SU-DHL-6 (cell line): ENCODE measurements at regions not wholly inside any gene's neighbourhood (a gene's known extent, or its start where the extent isn't known, plus 50 kb on each side); places are given as distances from the start of the nearest gene placed in this dataset.

ENCODE experiments used
- H2AFZ ChIP-seq: fragments of 200-600 bp; sonication (generic); 2 replicates; pipeline ENCODE4 v1.6.1; 2014; ENCODE audit warnings: low read depth, mild to moderate bottlenecking, moderate library complexity, mixed read lengths, antibody characterized with exemption, low read length; ENCODE audit not compliant: severe bottlenecking
- H3F3A ChIP-seq: fragments of 200-600 bp; shearing (Covaris generic); 2 replicates; pipeline ENCODE4 v1.6.0; 2016; ENCODE audit warnings: antibody characterized with exemption, mild to moderate bottlenecking; ENCODE audit not compliant: insufficient read depth
- H3K27ac ChIP-seq: fragments of 200-600 bp; sonication (generic); 2 replicates; pipeline ENCODE4 v1.5.1; 2016; ENCODE audit warnings: low read depth, mild to moderate bottlenecking, low read length, moderate library complexity, mixed read lengths
- H3K27me3 ChIP-seq: fragments of 200-600 bp; sonication (generic), shearing (Covaris generic); 2 replicates; pipeline ENCODE4 v1.6.0; 2014; ENCODE audit warnings: mild to moderate bottlenecking, low read length
- H3K36me3 ChIP-seq: fragments of 200-600 bp; sonication (generic); 2 replicates; pipeline ENCODE4 v1.6.1; 2014; ENCODE audit warnings: mild to moderate bottlenecking, low read length, mixed read lengths
- H3K4me2 ChIP-seq: fragments of 300-600, 200-600 bp; shearing (Covaris generic), sonication (generic); 2 replicates; pipeline ENCODE4 v1.6.0; 2014; ENCODE audit warnings: low read length, low read depth, mild to moderate bottlenecking; ENCODE audit not compliant: poor library complexity, severe bottlenecking
- H3K4me3 ChIP-seq: fragments of 200-600 bp; sonication (generic); 2 replicates; pipeline ENCODE4 v1.5.1; 2014; ENCODE audit warnings: antibody characterized with exemption, low read length, mild to moderate bottlenecking, mixed read lengths; ENCODE audit not compliant: insufficient read depth, poor library complexity, severe bottlenecking
- H3K79me2 ChIP-seq: fragments of 200-600 bp; sonication (generic); 2 replicates; pipeline ENCODE4 v1.6.1; 2014; ENCODE audit warnings: mild to moderate bottlenecking, low read length, moderate library complexity; ENCODE audit not compliant: insufficient read depth
- H3K9ac ChIP-seq: fragments of 200-600 bp; sonication (generic); 2 replicates; pipeline ENCODE4 v1.7.0; 2014; ENCODE audit warnings: mild to moderate bottlenecking, low read length
- H3K9me2 ChIP-seq: fragments of 200-600 bp; sonication (generic); replicated peaks from 2 replicates; pipeline ENCODE4 v1.6.1; 2014; ENCODE audit warnings: low read length; ENCODE audit not compliant: insufficient read depth
- H3K9me3 ChIP-seq: fragments of 200-600 bp; sonication (generic); 2 replicates; pipeline ENCODE4 v1.6.1; 2014; ENCODE audit warnings: low read length, mixed read lengths; ENCODE audit not compliant: insufficient read depth
- H4K20me1 ChIP-seq: fragments of 200-600 bp; sonication (generic); 2 replicates; pipeline ENCODE4 v1.6.1; 2014; ENCODE audit warnings: low read depth, mild to moderate bottlenecking, antibody characterized with exemption, low read length, moderate library complexity, mixed read lengths
- CTCF ChIP-seq: fragments of 200-600 bp; sonication (generic); IDR thresholded peaks from one replicate; pipeline ENCODE4 v1.5.1; 2017; ENCODE audit warnings: antibody characterized with exemption, mild to moderate bottlenecking, low read length, moderate library complexity; ENCODE audit not compliant: insufficient read depth, poor library complexity, severe bottlenecking
- EZH2phosphoT487 ChIP-seq: fragments of 200-600 bp; sonication (generic), shearing (Covaris generic); conservative IDR thresholded peaks from 2 replicates; pipeline ENCODE4 v1.6.1; 2018; ENCODE audit warnings: mild to moderate bottlenecking, antibody characterized with exemption, low read length, moderate library complexity, mixed read lengths

DNA sequence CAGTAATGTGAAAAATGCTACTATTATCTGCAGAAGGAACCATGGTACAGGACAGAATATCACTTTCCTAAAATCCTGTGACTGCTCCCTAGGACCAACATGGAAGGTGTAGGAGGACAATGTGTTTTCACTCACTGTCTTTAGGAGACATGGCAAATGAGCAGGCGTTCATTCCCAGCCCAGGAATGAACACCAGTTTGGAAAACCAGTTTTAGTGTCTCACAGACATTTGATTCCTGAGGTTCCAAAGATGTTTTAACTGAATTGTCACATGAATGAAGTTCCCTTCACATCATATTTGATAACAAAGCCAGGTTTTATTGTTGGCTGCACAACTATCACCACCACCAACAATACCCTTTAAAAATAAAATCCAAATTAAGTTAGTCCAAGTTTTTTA, 178.2 kb downstream of the ENC1 start:
- no peaks in the 10 kb centered on the region for H3K9me3 ChIP-seq
- no peak overlapping the region for H3K4me2 ChIP-seq
- TF ChIP-seq CTCF (no peak), EZH2phosphoT487 (no peak)
- no peak overlapping the region for H3K27ac ChIP-seq
- no peak overlapping the region for H2AFZ ChIP-seq
- H4K20me1 ChIP-seq: no peaks in the 10 kb centered on the region
- no peak overlapping the region for H3K9ac ChIP-seq
- H3K27me3 ChIP-seq: no peaks in the 10 kb centered on the region
- no peaks in the 10 kb centered on the region for H3K36me3 ChIP-seq
- H3F3A ChIP-seq: no peaks in the 10 kb centered on the region
- H3K9me2 ChIP-seq: no peaks in the 10 kb centered on the region
- H3K79me2 ChIP-seq: no peaks in the 10 kb centered on the region
- H3K4me3 ChIP-seq: no peak overlapping the region

DNA sequence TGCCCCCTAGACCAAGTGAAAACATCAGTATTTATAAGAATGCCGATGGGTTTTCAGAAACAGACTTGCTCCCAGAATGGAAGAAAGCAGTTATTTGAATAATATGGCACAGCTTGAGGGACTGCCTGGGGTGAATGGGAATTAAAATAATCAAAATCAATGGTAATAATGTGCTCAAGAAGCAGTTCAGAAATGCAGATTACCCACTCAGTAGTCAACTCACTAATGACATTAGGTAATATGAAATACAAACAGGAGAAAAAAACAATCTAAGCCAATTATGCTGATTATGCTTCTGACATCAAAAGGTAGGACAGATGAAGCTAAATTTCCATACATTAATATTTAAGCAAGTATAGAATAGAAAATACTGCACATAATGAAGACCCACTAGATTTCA, 179.3 kb downstream of the ENC1 start:
- Histone ChIP-seq H3K36me3 (no peaks in the 10 kb centered on the region), H3K9ac (no peak overlapping the region), H3K4me3 (no peak overlapping the region), H3K9me2 (no peaks in the 10 kb centered on the region), H3K27ac (no peak overlapping the region), H3F3A (no peaks in the 10 kb centered on the region), H2AFZ (no peak overlapping the region), H3K4me2 (no peak overlapping the region), H4K20me1 (no peaks in the 10 kb centered on the region), H3K27me3 (no peaks in the 10 kb centered on the region), H3K79me2 (no peaks in the 10 kb centered on the region), H3K9me3 (no peaks in the 10 kb centered on the region)
- TF ChIP-seq EZH2phosphoT487: no peak
- no peak for TF ChIP-seq CTCF

DNA sequence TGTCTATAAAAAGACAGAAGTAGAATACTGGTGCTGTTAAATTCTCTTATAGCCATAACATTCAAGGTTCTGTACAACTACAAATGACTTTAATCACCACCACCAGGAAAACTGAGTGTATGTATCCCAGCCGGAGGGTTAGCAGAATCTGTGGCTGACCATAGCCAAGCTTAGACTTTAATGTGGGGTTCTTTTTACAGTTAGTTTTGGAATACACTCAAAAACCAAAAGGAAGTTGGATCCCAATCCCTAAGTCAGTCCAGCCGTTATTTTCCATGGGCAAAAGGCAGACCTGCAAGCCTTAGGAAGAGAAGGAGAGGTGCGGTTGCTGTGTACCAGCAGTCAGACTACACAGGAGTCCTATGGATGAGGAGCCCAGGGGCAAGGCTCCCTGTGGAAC, 179.8 kb downstream of the ENC1 start:
- Histone ChIP-seq H3K9me3 (no peaks in the 10 kb centered on the region), H3K4me3 (no peak overlapping the region), H4K20me1 (no peaks in the 10 kb centered on the region), H3K79me2 (no peaks in the 10 kb centered on the region), H2AFZ (no peak overlapping the region), H3K9me2 (no peaks in the 10 kb centered on the region), H3F3A (no peaks in the 10 kb centered on the region), H3K36me3 (no peaks in the 10 kb centered on the region), H3K27me3 (no peaks in the 10 kb centered on the region), H3K9ac (no peak overlapping the region), H3K4me2 (no peak overlapping the region), H3K27ac (no peak overlapping the region)
- TF ChIP-seq CTCF (no peak), EZH2phosphoT487 (no peak)

GRCh38 chr5:74459984-74460383, 180.5 kb downstream of the ENC1 start:
- H3K9ac ChIP-seq: no peak overlapping the region

More at GRCh38 chr5:74459984-74460383, 180.5 kb downstream of the ENC1 start:
- Histone ChIP-seq H3F3A (no peaks in the 10 kb centered on the region), H3K4me3 (no peak overlapping the region), H3K4me2 (no peak overlapping the region), H3K9me2 (no peaks in the 10 kb centered on the region), H3K27ac (no peak overlapping the region), H4K20me1 (no peaks in the 10 kb centered on the region), H3K36me3 (no peaks in the 10 kb centered on the region), H2AFZ (no peak overlapping the region), H3K79me2 (no peaks in the 10 kb centered on the region), H3K27me3 (no peaks in the 10 kb centered on the region), H3K9me3 (no peaks in the 10 kb centered on the region)
- TF ChIP-seq EZH2phosphoT487 (no peak), CTCF (no peak)
